Inferior parietal cortex (tissue), 1 donor: ENCODE measurements at regions not wholly inside any gene's neighbourhood (a gene's known extent, or its start where the extent isn't known, plus 50 kb on each side); places are given as distances from the start of the nearest gene placed in this dataset.

Experiments used
- DNase-seq: peaks from one replicate; pipeline ENCODE4 v3.0.0-alpha.2; 2016; ENCODE audit errors: extremely low spot score

DNA sequence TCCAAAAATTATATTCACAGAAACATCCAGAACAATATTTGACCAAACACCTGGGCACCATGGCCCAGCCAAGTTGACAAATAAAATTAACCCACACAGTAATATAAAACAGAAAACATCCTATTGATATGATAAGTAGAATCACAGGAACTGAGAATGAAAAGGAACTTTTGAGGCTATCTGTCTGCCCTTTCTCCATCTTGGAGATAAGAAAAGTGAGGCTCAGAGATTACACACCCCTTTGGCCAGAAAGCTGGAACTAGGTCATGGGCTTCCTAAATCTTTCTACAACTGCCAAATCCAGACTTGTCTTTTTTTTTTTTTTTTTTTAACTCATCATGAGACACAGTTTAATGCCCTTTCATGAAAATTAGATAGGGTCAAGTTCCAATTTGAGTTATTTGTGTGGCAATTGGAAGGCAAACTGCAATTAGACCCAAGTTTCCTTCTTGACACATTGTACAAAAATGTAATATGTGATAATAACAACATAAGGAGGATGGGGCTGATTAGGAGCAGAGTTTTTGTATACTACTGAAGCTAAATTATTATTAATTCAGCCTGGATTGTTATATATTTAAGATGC lies 137.2 kb downstream of the RPL22L1 start:
- no peak for DNase-seq

DNA sequence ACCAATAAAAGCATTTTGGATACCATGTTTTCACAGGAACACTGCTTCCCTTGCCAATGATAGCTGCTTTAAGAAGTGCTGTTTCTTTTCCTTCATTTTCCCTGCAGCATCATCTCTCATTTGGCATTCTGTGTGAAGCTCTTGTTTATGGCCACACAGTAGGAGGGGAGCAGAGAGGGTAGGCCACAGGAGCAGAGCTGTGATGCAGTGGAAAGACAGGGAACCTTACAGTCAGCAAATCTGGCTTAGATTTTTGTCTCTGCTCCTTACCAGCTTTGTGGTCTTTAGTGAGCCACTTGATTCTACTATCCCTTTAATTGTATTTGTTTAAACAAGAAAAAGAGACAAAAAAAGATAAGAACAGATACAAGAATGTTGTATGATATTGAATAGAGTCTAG lies 138.7 kb downstream of the RPL22L1 start:
- no peak for DNase-seq

DNA sequence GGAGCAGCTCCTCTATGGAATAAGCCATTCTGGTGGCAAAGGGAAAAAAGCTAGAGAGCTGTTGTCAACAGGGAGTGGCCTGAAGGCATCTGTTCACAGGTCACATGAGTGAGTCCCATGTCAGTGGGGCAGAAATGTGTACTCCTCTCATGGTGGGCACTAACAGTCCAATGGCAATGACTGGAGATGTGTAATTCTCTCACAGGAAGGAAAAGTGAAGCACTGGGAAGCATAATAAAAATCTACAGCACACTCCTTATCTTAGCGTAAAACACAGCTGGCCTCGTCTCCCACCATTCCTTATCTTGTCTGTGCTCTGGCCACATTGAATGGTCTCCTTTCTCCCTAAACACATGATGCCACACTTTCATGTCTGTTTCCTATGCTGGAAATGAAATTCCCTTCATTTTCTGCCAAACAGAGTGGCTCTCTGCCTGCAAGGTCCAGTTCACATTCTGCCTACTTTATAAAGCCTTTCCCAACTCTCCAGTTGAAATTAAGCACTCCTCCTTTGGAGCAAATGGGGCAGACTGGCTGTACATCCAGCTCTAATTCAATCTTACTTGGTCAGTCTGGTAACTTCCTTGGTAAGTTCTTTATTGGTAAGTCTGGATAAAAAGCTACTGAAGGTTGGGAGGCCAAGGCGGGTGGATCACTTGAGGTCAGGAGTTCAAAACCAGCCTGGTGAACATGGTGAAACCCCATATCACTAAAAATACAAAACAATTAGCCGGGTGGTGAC lies 139.8 kb downstream of the RPL22L1 start:
- DNase-seq, result no peak

- no peak for DNase-seq
Observed at GRCh38 chr3:170728181-170728580, 141.8 kb downstream of the RPL22L1 start.

GRCh38 chr3:170727754-170728153 lies 141.9 kb upstream of the SLC7A14 start:
- DNase-seq, result no peak

DNA sequence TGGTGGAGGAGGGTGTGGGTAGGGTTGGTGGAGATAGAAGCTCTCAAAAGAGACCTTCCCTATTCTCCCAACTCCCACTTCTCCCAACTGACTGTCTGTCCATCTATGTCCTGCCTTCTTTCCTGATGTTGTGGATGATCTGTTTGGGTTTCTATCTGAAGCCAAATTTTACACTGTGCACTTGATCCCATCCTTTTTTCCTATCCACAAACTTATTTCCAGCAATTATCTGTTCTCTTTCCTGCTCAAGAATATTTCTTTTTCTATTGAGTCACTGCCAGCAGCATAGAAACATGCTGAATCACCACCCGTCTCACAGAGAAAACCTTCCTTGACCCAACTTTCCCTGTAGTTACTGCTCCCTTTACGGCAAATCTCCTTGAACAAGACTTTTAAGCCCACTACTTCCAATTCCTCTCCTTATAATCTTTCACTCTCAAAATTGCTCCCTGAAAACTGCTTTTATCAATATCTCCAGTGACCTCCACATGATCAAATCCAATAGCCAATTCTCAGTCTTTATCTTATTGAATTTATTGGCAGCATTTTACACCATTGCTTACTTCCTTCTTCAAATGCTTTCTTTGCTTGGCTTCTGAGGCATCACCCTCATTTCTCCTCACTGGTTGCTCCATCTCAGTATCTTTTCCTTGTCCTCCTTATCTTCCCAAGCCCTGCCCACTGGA lies 141.2 kb upstream of the SLC7A14 start:
- no peak for DNase-seq

GRCh38 chr3:170725285-170725731 lies 139.4 kb upstream of the SLC7A14 start:
- DNase-seq, result no peak

- DNase-seq, result no peak
Observed at GRCh38 chr3:170724599-170725280, 138.9 kb upstream of the SLC7A14 start.

GRCh38 chr3:170723241-170723640 lies 137.4 kb upstream of the SLC7A14 start:
- no peak for DNase-seq

DNA sequence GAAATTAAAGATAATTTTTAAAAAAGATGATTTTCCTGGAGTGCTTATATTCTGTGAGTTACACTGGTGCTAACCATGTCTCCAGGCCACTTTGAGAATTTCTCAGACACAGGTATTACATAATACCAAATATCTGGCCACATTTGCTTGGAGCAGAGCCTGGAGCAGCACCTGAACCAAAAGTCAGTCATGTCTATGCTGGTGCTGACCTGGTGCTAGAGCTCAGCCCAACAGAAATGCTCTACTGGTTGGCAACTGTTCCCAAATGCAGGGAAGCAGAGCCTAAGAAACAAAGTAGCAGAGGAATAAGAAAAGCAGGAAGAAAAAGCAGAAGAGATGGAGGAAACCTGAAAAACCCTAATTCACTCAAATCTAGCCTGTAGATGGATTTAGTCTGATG lies 135.7 kb upstream of the SLC7A14 start:
- no peak for DNase-seq

GRCh38 chr3:170719300-170719699 lies 133.4 kb upstream of the SLC7A14 start:
- no peak for DNase-seq

- no peak for DNase-seq
Observed at GRCh38 chr3:170718848-170719247, 133.0 kb upstream of the SLC7A14 start.

DNA sequence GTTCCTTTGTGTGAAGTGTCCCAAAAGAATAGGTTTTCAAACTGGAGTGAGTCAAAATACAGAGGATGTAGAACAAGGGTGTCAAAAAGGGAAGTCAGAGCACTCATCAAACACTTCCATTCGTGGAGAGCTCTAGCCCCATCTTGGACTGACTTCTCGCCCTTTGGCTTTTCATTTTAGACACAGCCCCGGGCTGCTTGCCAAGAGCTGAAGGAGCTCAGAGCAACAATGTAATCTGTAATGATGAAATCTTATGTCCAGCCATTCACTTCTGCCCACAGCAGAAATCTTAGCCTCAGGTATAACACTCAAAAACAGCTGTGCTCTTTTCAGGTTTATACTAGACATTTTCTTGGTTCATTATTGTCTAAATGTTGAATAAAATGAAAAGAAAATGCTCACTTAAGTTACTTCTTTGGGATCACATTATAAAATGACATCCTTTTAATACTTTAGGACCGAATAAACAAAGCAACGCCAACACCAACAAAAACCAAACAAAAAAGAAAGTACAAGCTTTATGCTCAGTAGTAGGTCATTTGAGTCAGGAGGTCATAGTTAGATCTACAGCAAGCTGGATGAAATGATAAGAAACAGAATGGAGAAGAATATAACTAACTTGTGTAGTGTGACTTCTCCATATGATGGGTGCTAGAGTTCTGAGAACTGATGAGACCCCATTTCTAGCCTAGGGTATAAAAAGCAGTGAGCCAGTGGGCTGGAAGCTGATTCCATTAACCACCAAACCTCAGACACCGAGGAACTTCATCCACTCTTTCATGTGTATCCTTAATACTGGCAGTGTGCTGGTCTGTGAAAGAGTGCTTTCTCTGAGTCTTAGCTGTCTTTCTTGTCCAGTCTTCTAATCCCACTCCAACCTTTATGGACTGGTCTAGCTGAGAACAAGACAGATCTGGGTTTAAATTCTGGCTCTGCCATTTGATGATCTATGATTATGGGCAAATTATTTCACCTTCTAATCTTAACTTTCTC lies 131.8 kb upstream of the SLC7A14 start:
- no peak for DNase-seq

GRCh38 chr3:170716172-170716805 lies 130.4 kb upstream of the SLC7A14 start:
- no peak for DNase-seq

- no peak for DNase-seq
Observed at GRCh38 chr3:170714562-170715535, 129.0 kb upstream of the SLC7A14 start.

DNA sequence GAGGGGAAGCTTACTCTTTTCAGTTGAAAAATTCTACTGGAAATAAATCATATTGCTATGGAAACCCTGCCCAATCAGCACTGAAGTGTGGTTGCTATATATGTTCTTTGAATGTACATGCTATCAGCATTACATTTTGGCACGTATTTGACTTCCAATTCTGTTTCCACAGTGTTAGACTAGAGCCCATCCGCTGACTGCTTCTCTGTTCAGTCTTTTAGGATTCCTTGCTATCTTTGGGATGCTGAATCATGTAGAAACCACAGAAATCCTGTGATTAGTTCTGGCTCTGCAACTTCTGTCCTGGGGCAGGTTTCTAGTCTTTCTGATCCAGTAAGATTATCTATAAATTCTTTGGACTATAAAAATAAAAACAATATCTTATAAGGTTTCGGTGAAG lies 128.2 kb upstream of the SLC7A14 start:
- no peak for DNase-seq

DNA sequence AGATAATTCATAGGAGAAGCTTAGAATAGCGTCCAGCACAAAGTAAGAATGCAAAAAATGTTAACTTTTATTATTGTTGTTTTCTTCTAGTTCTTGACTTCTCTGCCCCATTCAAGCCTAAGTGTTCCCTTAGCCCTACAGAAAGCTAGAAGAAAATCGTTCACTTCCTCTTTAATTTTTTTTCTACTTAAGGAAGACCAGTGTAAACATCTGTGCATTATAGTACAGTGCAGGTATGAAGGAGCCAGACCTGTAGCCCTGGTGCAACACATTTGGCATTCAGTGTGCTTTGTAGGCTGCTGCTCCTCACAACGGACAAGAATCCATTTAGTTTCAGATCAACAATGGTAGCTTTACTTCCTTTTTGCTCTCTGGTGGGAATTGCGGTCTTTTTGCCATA lies 127.8 kb upstream of the SLC7A14 start:
- DNase-seq, result no peak

- no peak for DNase-seq
Observed at GRCh38 chr3:170712798-170713197, 126.9 kb upstream of the SLC7A14 start.

DNA sequence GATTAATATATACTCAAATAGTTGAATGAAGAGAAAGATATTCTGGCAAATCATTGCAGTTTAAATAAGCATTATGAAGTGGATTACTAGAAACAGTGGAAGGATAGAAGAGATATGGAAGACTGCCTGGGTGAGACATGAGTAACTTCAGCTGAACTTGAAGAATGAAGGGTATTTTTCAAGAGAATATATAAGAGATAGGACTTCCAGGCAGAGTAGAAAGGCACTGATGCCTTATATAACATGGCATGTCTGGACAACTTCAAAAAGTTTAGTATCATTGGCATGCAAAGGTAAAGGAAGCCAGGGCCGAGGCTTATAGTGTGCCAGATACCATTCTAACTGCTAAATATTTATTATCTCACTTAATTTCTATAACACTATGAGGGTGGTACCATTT lies 126.5 kb upstream of the SLC7A14 start:
- no peak for DNase-seq

- no peak for DNase-seq
Observed at GRCh38 chr3:170711786-170712185, 125.9 kb upstream of the SLC7A14 start.
